Astrocyte (in vitro differentiated cells and primary cell): ENCODE measurements at regions not wholly inside any gene's neighbourhood (a gene's known extent, or its start where the extent isn't known, plus 50 kb on each side); places are given as distances from the start of the nearest gene placed in this dataset.

Experiments used
- DNase-seq: peaks from one replicate; pipeline ENCODE4 v3.0.0-alpha.2; 2010; ENCODE audit warnings: low read depth
- FAIRE-seq: peaks from 2 replicates; lab custom pipeline; 2011; peaks lifted over from hg19 to GRCh38; lab: Jason Lieb, UNC
- H2AFZ ChIP-seq: 2 replicates; pipeline ENCODE4 v1.6.0; 2012; ENCODE audit warnings: low read depth, low read length, inconsistent platforms
- H3K27ac ChIP-seq: 2 replicates; pipeline ENCODE4 v1.5.1; 2011; ENCODE audit warnings: low read depth, low read length, inconsistent platforms
- H3K27me3 ChIP-seq: 2 replicates; pipeline ENCODE4 v1.6.0; 2011; ENCODE audit warnings: low read length, inconsistent platforms; ENCODE audit not compliant: insufficient read depth
- H3K36me3 ChIP-seq: 2 replicates; pipeline ENCODE4 v1.5.1; 2011; ENCODE audit warnings: low read length, inconsistent platforms; ENCODE audit not compliant: insufficient read depth
- H3K4me1 ChIP-seq: 2 replicates; pipeline ENCODE4 v1.5.1; 2011; ENCODE audit warnings: low read length, inconsistent platforms; ENCODE audit not compliant: insufficient read depth
- H3K4me2 ChIP-seq: 2 replicates; pipeline ENCODE4 v1.6.0; 2012; ENCODE audit warnings: low read length, inconsistent platforms
- H3K4me3 ChIP-seq: 2 replicates; pipeline ENCODE4 v1.5.1; 2011; ENCODE audit warnings: low read depth, mild to moderate bottlenecking, low read length, inconsistent platforms; ENCODE audit not compliant: insufficient read depth
- H3K79me2 ChIP-seq: 2 replicates; pipeline ENCODE4 v1.6.0; 2012; ENCODE audit warnings: mild to moderate bottlenecking, low read length, inconsistent platforms; ENCODE audit not compliant: insufficient read depth
- H3K9ac ChIP-seq: 2 replicates; pipeline ENCODE4 v1.6.0; 2012; ENCODE audit warnings: mild to moderate bottlenecking, low read length, inconsistent platforms
- H3K9me3 ChIP-seq: 2 replicates; pipeline ENCODE4 v1.5.1; 2012; ENCODE audit warnings: low read depth, mild to moderate bottlenecking, low read length, inconsistent platforms; ENCODE audit not compliant: insufficient read depth
- H4K20me1 ChIP-seq: 2 replicates; pipeline ENCODE4 v1.6.0; 2012; ENCODE audit warnings: low read length, inconsistent platforms; ENCODE audit not compliant: insufficient read depth
- H3K27ac Mint-ChIP-seq: one replicate; pipeline ENCODE4 v1.8.0; 2021; ENCODE audit warnings: mild to moderate bottlenecking, mixed read lengths; ENCODE audit not compliant: unreplicated experiment
- H3K27me3 Mint-ChIP-seq: one replicate; pipeline ENCODE4 v1.8.0; 2021; ENCODE audit warnings: low read depth, mixed read lengths; ENCODE audit not compliant: unreplicated experiment
- H3K36me3 Mint-ChIP-seq: one replicate; pipeline ENCODE4 v1.8.0; 2021; ENCODE audit warnings: low read depth, mixed read lengths; ENCODE audit not compliant: unreplicated experiment
- H3K4me1 Mint-ChIP-seq: one replicate; pipeline ENCODE4 v1.8.0; 2021; ENCODE audit warnings: low read depth, mixed read lengths; ENCODE audit not compliant: unreplicated experiment
- H3K4me3 Mint-ChIP-seq: one replicate; pipeline ENCODE4 v1.8.0; 2021; ENCODE audit warnings: mild to moderate bottlenecking, moderate library complexity, mixed read lengths; ENCODE audit not compliant: unreplicated experiment
- H3K9me3 Mint-ChIP-seq: one replicate; pipeline ENCODE4 v1.8.0; 2021; ENCODE audit warnings: mild to moderate bottlenecking, mixed read lengths; ENCODE audit not compliant: unreplicated experiment
- CTCF ChIP-seq: IDR thresholded peaks from 2 replicates; pipeline ENCODE4 v1.5.1; 2011; ENCODE audit warnings: low read depth, mild to moderate bottlenecking, inconsistent platforms, low read length, moderate library complexity; ENCODE audit not compliant: insufficient read depth
- EZH2 ChIP-seq: IDR thresholded peaks from 2 replicates; pipeline ENCODE4 v1.6.1; 2012; ENCODE audit warnings: mild to moderate bottlenecking, low read length, inconsistent platforms; ENCODE audit not compliant: insufficient read depth

- no peaks in the 10 kb centered on the region for H3K27me3 ChIP-seq
- H3K36me3 ChIP-seq = no peaks in the 10 kb centered on the region
- peak; percentile 69 for DNase-seq
- no peak overlapping the region for H3K9ac ChIP-seq
- no peak overlapping the region for H3K27ac ChIP-seq
- Mint-ChIP-seq H3K36me3 (no peaks in the 10 kb centered on the region), H3K9me3 (peaks cover 7% of the 10 kb centered on the region), H3K27ac (no peak overlapping the region), H3K27me3 (peaks cover 11% of the 10 kb centered on the region), H3K4me3 (no peak overlapping the region), H3K4me1 (peaks cover 7% of the 10 kb centered on the region)
- no peak overlapping the region for H2AFZ ChIP-seq
- H3K79me2 ChIP-seq = no peaks in the 10 kb centered on the region
- no peaks in the 10 kb centered on the region for H4K20me1 ChIP-seq
- peaks cover 4% of the 10 kb centered on the region for H3K4me1 ChIP-seq
- peak; percentile 56 for FAIRE-seq
- no peak overlapping the region for H3K4me3 ChIP-seq
- TF ChIP-seq CTCF (no peak), EZH2 (no peak)
- no peaks in the 10 kb centered on the region for H3K9me3 ChIP-seq
- H3K4me2 ChIP-seq = peak overlapping the region; percentile 30
These were observed 580.1 kb downstream of the ZEB2 start for GRCh38 chr2:143939626-143940330.

GRCh38 chr2:143937723-143938350 lies 582.1 kb downstream of the ZEB2 start:
- Mint-ChIP-seq H3K9me3 (peaks cover 7% of the 10 kb centered on the region), H3K36me3 (no peaks in the 10 kb centered on the region), H3K4me1 (peaks cover 13% of the 10 kb centered on the region), H3K27ac (no peak overlapping the region), H3K4me3 (peak overlapping the region; percentile 79), H3K27me3 (peaks cover 11% of the 10 kb centered on the region)
- Histone ChIP-seq H3K36me3 (no peaks in the 10 kb centered on the region), H3K4me2 (peak overlapping the region; percentile 94), H3K9ac (peak overlapping the region; percentile 57), H3K79me2 (no peaks in the 10 kb centered on the region), H3K4me1 (peaks cover 4% of the 10 kb centered on the region), H3K27me3 (no peaks in the 10 kb centered on the region), H3K27ac (no peak overlapping the region), H3K9me3 (no peaks in the 10 kb centered on the region), H4K20me1 (no peaks in the 10 kb centered on the region), H2AFZ (peak overlapping the region; percentile 89), H3K4me3 (peak overlapping the region; percentile 66)
- TF ChIP-seq CTCF = no peak
- TF ChIP-seq EZH2 = no peak
- FAIRE-seq (no peak), DNase-seq (peak; percentile 3)
